Muscle of back (tissue), 3 donors: ENCODE measurements at regions not wholly inside any gene's neighbourhood (a gene's known extent, or its start where the extent isn't known, plus 50 kb on each side); places are given as distances from the start of the nearest gene placed in this dataset.

Experiments
- DNase-seq, 3 donors: peaks; one replicate each; pipeline versions ENCODE4 v3.0.0 to v3.0.0-alpha.2; 2013

DNA sequence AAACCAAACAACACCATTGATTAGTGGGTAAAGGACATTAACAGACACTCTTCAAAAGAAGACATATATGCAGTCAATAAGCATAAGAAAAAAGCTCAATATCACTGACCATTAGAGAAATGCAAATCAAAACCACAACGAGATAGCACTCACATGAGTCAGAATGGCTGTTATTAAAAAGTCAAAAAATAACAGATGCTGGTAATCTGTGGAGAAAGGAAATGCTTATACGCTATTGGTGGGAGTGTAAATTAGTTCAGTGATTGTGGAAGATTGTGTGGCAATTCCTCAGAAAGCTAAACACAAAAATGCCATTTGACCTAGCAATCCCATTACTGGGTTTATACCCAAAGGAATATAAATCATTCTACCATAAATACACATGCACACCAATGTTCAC is 182.6 kb downstream of the TRPC6 start:
- DNase-seq, result no peak

DNA sequence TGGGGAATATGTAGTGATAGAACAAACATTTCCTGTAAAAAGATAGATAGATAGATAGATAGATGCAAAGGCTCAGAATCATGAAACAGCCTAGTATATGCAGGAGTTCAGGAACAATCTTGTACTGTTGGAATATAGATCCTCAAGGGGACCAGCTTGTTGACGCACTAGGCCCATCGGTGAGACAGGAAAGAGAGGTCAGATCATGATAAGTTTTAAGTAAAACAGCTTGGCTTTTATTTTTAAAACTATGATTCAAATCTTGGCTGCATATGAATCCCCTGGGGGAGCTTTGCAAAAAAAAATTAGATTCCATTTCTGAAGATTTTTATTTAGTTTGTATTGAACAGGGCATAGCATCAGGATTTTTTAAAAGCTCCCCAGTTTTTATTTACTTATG is 185.8 kb downstream of the TRPC6 start:
- peak in 1 of 3 donors; percentile 29 for DNase-seq

DNA sequence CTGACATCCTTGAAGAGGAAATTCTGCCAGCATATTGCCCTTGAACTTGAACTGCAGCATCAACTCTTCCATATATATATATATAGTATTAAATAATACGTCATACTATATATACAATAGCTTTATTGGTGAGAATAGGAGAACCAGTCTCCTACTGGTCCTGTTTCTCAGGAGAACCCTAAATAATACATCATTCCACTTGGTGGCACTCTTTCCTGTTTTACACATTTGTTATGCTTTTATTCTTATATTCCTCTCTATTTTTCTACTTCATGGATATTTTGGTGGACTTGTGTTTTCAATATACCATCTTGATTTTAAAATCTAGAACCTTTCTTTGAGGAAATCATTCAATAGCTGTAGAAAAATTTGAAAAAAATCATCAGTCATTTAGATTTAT is 193.3 kb downstream of the TRPC6 start:
- peak in 1 of 3 donors; percentile 7 for DNase-seq

DNA sequence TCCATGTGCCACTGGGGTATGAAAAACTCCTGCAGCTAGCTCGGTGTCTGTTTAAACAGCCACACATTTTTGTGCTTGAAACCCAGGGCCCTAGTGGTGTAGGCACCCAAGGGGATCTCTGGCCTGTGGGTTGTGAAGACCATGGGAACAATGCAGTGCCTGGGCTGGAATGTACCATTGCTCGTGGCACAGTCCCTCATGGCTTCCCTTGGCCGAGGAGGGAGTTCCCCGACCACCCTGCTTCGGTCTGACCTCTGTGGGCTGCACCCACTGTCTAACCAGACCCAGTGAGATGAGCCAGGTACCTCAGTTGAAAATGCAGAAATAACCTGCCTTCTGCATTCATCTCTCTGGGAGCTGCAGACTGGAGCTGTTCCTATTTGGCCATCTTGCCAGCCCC is 214.0 kb downstream of the TRPC6 start:
- DNase-seq, result no peak

DNA sequence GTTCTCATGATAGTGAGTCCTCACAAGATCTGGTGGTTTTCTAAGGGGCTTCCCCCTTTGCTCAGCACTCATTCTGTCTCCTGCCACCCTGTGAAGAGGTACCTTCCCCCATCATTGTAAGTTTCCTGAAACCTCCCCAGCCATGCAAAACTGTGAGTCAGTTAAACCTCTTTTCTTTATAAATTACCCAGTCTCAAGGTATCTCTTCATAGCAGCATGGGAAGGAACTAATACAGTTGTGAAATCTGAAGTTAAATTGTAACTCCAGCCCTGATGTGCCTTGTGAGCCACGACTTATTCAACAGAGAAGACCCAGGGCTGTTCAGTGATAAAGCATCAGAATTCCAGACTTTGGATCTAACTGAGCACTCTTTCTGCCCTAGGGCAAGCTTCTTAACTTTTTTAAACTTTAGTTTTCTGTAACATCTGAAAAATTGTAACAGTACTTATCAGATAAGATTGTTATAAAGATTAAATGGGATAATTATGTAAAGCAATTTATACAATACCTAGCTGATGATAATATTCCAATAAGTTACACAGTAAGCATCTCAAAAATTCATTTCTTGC is 220.0 kb downstream of the TRPC6 start:
- DNase-seq, result no peak

DNA sequence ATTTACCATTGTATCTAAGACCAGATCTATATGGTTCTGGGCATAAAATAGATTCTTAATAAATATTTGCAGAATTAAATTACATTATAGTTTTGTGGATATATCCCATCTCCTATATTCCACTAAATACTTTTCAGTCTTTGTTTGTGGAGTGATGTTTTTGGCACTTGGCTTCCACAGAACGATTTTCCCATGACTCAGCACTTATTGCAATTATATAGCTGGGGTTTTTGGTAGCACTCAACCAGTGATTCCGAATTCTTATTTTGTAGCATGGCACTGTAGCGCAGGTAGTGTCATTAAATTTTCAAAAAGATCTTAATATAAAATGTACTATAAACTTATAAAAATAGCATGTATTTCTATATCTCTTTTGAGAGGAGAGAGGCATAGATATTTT is 221.2 kb downstream of the TRPC6 start:
- no peak for DNase-seq

DNA sequence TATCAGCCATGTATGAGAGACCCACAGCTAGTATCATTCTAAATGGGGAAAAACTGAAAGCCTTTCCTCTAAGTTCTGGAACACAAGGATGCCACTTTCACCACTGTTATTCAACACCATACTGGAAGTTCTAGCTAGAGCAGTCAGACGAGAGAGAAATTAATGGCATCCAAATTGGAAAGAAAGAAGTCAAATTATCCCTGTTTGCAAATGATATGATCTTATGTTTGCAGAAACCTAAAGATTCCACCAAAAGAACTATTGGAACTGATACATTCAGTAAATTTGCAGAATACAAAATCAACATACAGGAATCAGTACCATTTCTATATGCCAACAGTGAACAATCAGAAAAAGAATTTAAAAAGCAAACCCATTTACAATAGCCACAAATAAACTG is 226.0 kb downstream of the TRPC6 start:
- DNase-seq, result no peak

DNA sequence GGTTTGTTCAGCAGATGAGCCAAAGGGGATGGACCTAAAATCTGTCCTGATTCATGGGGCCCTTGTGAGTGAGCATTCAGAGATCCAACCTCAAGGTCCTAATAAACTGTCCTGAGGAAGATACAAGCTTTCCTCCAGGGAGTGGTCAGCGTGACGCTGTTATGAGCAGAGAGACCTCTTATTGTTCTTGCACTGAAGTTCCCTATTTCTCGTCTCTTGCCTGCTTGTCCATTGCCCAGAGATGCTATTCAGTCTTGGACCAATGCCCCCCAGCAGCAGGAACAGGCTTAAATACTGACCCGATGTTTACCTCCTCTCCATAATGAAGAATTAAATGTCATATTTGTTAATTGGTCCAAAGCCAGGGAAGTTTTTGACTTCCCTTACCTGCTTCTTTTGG is 225.2 kb upstream of the PGR start:
- no peak for DNase-seq

DNA sequence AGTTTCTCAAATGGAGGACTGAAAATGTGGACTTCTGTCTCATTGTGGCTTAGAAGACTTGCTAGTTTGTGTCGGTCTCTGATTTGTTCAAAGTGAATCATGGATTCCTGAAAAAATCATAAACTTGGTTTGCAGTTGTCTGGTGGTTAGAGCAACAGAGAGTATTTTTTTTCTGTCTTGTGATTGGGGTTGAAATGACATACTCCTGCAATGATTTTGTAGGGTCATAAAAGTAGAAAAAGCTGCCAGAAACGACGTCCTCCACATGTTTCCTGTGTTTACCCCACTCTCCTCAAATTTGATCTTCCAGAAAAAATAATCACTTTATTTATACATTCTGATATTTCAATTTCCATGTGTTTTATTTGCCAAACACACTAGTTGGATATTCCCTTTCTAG is 219.2 kb upstream of the PGR start:
- no peak for DNase-seq

DNA sequence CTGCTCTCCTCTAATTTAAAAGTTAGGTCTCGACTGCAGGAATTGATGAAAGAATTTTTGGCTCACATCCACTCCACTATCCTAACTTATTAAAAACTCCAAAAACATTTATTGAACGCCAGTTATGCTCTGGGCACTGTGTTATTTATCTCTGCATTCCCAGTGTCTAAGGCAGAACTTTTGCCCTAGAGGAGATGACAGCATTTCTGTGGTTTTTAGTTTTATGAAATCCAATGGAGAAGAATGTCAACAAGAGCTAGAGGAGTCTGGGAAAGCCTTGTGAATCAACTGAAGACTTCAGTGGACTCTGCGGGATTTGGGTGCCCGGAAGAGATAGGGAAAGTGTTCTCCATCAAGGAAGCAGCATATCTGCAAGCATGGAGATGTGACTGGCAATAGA is 217.0 kb upstream of the PGR start:
- DNase-seq, result no peak

DNA sequence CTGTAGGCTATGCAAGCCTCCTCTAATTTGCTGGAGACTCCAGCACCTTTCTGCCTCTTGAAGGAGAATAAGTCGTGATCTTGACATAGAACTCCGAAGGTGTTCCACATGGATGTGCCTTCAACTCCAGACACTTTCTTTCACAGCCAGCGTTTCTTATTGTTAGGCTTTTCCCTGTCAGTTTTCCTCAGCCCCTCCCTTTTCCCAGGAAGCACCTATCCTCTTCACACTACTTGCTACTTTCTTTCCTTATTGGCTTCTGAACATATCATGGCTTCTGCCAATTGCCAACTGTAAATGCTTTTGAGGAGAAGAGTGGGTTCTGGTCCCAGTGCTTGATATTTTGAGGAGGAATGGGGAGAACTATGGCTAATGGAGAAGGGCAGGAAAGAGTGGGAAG is 216.3 kb upstream of the PGR start:
- no peak for DNase-seq

DNA sequence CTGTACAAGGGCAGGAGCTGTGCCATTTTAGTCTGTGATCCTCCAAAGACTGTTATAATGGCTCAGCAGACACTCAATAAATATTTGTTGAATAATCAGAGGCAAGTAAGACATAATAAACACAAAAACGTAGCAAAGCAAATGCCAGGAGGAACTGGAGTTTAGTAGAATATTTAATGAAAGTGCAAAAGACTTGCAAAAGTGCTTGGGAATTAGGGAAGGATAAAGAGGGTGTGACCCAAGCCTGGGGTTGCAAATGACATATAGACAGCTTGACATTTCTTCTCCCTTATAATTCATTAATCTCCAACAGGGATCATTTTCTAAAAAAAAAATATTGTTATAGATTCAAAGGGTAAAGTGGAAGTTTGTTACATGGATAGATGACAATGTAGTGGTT is 212.7 kb upstream of the PGR start:
- no peak for DNase-seq

DNA sequence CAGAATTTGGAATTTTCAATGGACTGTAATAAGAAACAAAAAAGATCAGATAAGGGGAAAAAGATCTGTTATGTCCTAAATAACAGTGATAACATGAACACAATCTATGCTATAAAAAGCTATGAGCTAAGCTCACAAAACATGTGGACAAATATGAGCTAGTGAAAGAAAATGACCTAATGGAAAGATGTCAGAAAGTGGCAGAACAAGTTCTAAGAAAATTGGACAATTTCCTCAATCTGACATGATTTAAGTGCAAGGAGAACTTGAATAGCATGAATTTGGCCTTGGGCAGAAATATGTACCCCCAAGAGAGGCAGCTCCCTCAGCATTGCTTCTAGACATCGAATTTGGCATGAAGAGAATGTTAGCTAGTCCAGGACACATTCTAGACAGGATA is 212.0 kb upstream of the PGR start:
- DNase-seq, result peak in 1 of 3 donors; percentile 26

DNA sequence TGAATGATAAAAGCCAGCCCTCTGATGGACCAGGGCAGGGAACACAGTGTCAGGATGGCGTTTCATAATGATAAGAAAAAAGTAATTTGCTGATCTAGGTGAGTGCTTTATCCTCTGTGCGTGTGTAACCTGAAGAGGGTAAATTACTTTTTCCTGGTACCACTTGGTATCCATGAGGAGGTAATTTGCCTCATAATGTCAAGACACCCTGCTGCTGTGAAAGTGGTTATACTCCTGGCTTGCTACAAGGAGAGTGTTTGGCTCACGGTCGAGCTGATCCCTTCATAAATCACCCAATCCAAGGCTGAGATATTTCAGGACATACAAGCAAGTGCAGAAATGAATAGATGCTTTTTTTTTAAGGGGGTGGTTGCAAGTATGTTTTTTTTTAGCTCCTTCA is 207.2 kb upstream of the PGR start:
- DNase-seq, result no peak

DNA sequence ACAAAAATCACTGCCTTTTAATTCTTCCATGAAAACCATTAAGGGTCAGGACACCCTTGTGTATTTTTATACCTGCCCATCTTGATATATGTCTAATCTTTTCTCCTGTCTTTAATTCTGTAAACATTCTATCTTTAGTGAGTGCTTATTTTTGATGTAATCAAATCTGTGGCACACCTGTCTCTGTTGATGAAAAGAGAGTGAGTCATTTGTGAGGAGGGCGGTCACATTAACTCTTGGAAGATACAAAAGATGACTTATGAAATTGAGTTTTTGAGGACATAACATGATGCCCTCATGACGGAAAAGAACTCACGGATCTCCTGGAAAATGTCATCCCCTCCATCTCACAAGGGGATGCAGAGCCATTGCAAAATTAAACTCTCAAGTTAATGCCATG is 206.5 kb upstream of the PGR start:
- DNase-seq, result no peak

DNA sequence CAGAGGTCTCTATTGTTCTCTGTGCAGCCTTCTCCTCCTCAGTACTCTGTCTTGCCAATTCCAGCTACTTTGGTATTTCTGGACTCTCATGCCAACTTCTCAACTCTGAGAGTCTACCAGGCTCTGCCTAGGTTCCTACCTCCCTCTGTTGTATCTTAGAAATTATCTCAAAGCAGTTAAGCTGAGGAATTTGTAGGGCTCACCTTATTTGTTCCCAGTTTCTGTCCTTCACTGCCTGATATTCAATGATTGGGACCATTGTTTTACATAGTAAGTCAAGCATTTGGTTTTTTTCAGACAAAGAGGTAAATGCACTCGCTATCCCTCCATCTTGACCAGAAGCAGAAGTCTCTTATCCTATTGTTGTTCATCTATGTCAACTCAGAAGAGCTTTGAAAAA is 205.0 kb upstream of the PGR start:
- no peak for DNase-seq

DNA sequence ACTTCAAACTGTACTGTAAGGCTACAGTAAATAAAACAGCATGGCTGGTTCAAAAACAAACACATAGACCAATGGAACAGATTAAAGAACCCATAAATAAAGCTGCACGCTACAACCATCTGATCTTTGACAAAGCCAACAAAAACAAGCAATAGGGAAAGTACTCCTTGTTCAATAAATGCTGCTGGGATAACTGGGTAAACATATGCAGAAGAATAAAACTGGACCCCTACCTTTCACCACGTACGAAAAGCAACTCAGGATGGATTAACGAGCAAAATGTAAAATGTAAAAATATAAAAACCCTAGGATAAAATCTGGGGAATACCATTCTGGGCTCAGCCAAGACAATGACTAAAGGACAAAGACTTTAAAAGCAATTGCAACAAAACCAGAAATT is 201.8 kb upstream of the PGR start:
- DNase-seq, result no peak

DNA sequence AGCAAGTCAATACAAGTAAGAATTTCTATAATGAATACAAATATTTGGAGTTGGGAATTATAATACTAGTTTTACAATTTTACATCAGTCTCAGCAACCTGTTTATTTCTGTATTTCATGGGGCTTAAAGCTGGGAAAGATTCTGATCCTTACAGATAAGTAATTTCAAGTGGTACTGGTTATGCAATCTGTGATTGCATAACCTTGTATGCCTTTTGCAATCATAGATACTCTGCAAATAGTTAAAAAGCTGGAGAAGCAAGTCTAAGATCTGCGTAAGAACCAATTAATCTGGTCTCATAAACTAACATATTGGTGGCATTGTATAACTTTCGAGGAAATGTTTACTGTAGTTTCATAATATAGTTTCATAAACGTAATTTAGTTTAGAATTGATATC is 198.3 kb upstream of the PGR start:
- no peak for DNase-seq

DNA sequence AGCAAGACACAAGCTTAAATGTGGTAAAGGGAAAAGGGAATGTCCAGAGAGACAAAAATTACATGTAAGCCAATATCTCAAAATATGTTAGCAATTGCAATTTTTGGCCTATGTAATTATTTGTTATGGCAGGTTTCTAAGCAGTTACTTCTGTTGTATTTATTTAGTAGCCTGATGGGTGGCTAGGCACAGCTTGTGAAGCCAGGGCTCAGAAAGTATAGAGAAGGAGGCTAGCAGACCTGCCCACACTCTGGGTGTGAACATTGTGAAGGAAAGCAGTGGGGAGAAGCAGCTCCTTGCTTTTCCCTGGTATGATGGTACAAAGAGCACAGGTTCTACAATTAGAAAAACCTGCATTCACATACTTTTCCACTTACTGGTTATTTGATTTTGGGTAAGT is 196.5 kb upstream of the PGR start:
- no peak for DNase-seq

DNA sequence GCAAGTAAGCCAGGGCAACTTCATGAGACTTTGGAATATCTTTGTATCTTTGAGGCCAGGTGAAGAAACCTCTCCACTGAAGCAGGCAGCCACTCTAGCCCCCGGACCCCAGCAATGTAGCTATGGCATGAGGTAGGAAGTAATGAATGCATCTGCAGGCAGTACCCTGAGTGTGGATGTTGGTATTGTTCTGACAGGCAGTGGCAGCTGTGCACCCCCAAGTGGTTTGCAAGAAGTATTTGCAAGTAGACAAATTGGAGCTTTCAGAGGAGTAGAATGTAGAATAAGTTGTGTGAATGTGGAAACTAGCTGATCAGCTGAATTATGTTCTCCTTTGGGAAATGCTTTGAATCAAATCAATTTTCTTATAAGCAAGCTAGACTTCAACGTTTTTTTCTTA is 194.4 kb upstream of the PGR start:
- DNase-seq, result no peak

DNA sequence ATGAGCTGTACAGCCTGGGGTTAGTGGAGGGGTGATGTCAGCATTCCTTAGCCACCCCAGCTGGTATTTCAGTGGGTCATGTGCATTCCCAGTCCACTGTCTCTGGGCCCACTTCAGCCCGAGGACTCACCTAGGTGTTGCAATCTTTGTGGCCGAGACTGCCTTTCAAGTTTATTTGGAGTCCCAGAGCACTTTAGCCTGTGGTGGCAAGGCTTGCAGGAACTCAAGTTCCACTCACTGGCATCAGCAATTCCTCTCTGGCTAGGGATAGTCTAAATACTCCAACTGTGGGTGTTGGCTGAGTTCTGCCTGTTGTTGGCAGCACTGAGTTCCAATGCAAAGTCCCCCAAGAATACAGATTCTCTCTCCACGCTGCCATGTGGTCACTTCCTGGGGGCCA is 191.6 kb upstream of the PGR start:
- DNase-seq, result no peak

DNA sequence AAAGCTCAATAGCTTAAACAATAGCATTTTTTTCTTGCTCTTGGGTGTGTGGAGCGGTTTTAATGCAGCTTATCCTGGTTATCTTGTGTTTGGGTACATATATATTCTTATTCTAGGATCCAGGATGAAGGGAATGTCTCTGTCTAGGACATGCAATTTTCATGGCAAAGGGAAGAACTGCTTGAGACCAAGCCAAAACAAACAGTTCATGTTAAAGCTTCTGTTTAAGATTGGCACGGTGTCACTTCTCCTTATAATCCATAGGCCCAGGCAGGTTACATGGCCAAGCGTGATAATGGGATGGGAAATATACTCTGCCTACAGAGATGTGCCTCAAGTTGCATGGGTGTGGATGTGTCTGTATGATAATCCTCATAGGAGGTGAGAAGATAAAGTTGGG is 177.1 kb upstream of the PGR start:
- no peak for DNase-seq

DNA sequence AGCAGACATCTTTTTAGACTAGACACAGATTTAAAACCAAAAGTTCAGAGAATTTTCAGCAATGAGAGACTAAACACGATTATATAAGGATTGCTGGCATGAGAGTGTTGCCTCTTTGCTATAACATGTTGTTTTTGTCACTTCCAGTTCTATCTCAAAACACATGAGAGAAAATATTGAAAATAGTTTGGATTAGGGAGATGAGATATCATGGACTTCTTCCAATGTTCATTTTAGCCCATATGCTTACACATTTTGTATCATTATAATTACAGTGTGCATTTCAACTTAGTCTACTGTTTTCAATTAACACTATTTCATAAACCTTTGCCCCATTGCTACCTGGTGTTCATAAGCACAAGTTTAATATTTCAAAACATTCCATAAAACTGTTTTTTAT is 175.9 kb upstream of the PGR start:
- no peak for DNase-seq

DNA sequence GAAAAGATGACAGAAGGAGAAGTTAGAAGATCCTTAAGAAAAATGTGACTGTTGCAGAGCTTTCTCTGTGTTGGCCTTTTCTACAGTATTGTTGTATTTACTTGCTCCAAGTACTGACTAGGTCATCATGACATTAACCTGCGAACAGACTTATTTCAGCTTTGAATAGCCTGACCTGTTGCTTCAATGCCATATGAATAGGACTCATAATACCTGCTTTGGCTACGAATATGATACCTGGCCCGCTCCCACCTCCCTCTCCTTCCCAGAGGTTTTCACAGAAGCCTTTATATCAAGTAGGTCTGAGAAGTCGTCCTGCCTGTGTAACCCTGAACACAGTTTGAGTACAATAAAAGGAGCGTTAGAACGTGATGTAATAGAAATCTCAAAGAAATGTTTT is 169.6 kb upstream of the PGR start:
- no peak for DNase-seq

DNA sequence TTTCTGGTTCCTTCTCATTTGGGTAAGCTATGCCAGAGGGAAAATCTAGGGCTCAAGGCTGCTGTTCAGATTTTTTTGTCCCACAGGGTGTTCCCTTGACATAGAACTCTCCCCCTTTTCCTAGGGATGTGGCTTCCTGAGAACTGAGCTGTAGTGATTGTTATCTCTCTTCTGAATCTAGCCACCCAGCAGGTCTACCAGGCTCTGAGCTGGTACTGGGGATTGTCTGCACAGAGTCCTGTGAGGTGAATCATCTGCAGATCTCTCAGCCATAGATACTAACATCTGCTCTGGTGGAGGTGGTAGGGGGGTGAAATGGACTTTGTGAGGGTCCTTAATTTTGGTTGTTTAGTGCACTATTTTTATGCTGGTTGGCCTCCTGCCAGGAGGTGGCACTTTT is 167.3 kb upstream of the PGR start:
- DNase-seq, result no peak
